BJ (cell line): ENCODE measurements at regions not wholly inside any gene's neighbourhood (a gene's known extent, or its start where the extent isn't known, plus 50 kb on each side); places are given as distances from the start of the nearest gene placed in this dataset.

Source experiments
- CTCF ChIA-PET: fragments of 350-600 bp; formaldehyde crosslinking; extraction: SDS; loops from one replicate; lab custom pipeline; 2021; ENCODE audit warnings: antibody characterized with exemption, inconsistent platforms; lab: Yijun Ruan, JAX
- POLR2A ChIA-PET: fragments of 300-600 bp; sonication (Branson Sonifier 250); formaldehyde crosslinking; extraction: SDS; loops from one replicate; lab custom pipeline; 2021; ENCODE audit warnings: antibody characterized with exemption; lab: Charles Lee
- DNase-seq: peaks from one replicate; pipeline ENCODE4 v3.0.0-alpha.2; 2011; ENCODE audit warnings: low read depth
- H3K27me3 ChIP-seq: 2 replicates; pipeline ENCODE4 v1.6.0; 2011; ENCODE audit warnings: low read length; ENCODE audit not compliant: control insufficient read depth, insufficient read depth
- H3K36me3 ChIP-seq: 2 replicates; pipeline ENCODE4 v1.5.1; 2011; ENCODE audit warnings: low read length; ENCODE audit not compliant: control insufficient read depth, insufficient read depth
- H3K4me3 ChIP-seq: 2 replicates; pipeline ENCODE4 v1.5.1; 2011; ENCODE audit warnings: low read depth, mild to moderate bottlenecking, control low read depth, low read length
- TF ChIP-seq, protein P1 (sequence below): IDR thresholded peaks from 2 replicates; pipeline ENCODE4 v1.5.1; 2011; ENCODE audit warnings: low read depth, mild to moderate bottlenecking, control low read depth, inconsistent platforms, low read length, moderate library complexity; ENCODE audit not compliant: insufficient read depth

DNA sequence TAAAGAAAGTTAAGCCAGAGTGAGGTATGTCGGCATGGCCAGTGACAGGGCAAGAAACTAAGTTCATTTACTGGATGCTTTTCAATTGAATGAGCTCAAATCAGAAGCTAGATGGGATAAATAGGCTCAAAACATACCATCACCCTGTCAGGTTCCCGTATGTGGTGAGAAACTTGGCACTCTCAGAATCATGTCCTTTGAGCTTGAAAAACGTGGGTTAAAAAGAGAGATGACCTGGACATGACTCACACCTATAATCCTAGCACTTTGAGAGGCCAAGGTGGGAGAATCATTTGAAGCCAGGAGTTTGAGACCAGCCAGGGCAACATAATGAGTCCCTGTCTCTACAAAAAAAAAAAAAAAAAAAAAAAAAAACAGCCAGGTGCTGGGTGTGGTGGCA lies 121.7 kb upstream of the RGMB start:
- ChIA-PET CTCF (no interaction called here), POLR2A (no interaction called here)
- H3K27me3 ChIP-seq: no peaks in the 10 kb centered on the region
- TF ChIP-seq, protein P1, sequence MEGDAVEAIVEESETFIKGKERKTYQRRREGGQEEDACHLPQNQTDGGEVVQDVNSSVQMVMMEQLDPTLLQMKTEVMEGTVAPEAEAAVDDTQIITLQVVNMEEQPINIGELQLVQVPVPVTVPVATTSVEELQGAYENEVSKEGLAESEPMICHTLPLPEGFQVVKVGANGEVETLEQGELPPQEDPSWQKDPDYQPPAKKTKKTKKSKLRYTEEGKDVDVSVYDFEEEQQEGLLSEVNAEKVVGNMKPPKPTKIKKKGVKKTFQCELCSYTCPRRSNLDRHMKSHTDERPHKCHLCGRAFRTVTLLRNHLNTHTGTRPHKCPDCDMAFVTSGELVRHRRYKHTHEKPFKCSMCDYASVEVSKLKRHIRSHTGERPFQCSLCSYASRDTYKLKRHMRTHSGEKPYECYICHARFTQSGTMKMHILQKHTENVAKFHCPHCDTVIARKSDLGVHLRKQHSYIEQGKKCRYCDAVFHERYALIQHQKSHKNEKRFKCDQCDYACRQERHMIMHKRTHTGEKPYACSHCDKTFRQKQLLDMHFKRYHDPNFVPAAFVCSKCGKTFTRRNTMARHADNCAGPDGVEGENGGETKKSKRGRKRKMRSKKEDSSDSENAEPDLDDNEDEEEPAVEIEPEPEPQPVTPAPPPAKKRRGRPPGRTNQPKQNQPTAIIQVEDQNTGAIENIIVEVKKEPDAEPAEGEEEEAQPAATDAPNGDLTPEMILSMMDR: no peak
- H3K36me3 ChIP-seq: no peaks in the 10 kb centered on the region
- DNase-seq: no peak
- no peak overlapping the region for H3K4me3 ChIP-seq

DNA sequence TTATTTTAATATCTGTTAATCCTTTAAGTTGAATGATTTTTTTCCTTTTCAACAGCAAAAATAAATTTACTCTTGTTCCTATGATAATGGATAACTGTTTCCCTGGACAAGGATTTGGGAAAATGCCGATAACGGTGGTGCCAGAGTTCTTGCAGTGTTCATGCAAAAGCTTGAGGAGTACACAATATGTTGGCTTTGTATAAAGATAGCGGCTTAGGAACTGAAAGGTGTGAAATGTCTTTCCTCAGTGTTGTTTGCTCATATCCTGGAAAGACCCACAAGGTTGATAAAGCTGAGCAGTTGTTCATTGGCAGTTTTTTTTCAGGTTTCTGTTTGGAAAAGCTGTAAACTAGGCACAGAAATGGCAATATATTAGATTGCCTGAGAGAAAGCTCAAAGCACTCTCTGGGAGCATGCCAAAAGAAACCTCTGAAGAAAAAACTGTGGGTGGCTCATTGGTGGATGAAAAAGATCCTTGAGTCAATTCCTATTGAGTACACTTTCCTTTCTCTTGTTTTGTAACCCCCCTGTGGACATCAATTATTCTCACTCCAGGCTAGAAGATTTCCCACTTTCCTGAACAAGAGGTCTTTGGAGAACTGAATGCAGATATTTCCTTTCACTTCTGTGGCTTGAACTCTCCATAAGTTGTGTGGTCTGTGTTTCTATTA lies 117.2 kb upstream of the RGMB start:
- Histone ChIP-seq H3K4me3 (no peak overlapping the region), H3K36me3 (no peaks in the 10 kb centered on the region), H3K27me3 (no peaks in the 10 kb centered on the region)
- POLR2A ChIA-PET: no interaction called here
- CTCF ChIA-PET: interaction anchor here (1.4 kb wide), 2 partner anchors 9 to 21 kb away, joined by 3 to 4 read pairs; no protein-coding TSS in a partner anchor
- TF ChIP-seq, protein P1: no peak
- no peak for DNase-seq

DNA sequence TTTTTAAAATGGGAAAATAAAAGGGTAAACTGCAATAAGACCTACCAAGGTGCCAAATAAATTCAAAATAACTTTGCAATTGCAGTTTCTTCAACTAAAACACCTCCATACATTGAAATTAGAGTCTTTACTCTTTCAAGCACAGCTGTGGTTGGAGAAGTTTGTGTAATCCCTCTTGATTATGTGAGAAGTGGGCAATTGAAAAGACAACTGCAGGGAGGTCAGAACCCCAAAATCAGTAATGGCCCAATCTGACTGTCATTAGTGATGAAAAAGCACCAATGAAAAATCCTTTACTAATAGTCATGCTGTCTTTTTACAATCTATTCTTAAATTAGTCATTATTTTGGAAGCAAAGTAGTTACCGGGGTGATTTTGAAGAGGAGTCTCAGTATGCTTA lies 116.7 kb upstream of the RGMB start:
- CTCF ChIA-PET: interaction anchor here (1.4 kb wide), 1 partner anchor 9 kb away, joined by 4 read pairs; no protein-coding TSS in a partner anchor
- POLR2A ChIA-PET: no interaction called here
- TF ChIP-seq, protein P1: no peak
- Histone ChIP-seq H3K4me3 (no peak overlapping the region), H3K27me3 (no peaks in the 10 kb centered on the region), H3K36me3 (no peaks in the 10 kb centered on the region)
- DNase-seq: no peak

DNA sequence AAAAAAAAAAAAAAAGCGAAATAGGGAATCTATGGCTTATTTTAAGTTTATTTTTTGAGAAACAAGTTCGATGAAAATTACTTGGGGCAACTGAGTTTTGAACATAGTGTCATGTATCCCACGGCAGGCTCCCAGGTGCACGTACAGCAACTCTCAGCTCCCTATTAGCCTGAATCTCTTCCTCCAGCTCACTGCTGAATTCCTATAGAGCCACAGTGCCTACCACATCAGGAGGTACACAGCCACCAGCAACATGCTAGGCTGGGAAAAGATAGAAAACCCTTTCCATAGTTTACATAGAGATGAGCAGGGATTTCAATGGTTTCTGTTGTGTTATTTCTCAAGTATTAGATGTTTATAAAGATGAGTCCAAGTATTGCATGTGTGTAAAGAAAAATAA lies 115.9 kb upstream of the RGMB start:
- ChIA-PET POLR2A (no interaction called here), CTCF (no interaction called here)
- Histone ChIP-seq H3K27me3 (no peaks in the 10 kb centered on the region), H3K36me3 (no peaks in the 10 kb centered on the region), H3K4me3 (no peak overlapping the region)
- TF ChIP-seq, protein P1: no peak
- no peak for DNase-seq

DNA sequence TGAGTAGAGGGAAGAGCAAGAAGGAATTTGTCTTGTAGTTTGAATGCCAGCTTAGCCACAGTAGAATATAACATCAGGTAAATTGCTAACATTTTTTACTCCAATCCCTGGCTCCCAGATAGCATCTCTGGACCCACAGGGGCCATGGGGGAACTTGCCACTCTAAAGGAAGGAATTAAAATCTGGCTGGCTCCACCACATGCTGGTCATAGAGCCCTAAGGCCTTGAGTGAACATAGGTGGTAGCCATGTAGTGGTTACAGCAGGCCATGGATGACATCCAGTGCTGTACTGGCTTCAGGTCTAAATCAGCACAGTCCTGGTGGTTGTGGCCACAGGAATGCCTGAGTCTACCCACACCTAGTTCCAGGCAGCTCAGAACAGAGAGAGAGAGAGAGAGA lies 109.9 kb upstream of the RGMB start:
- Histone ChIP-seq H3K27me3 (no peaks in the 10 kb centered on the region), H3K4me3 (no peak overlapping the region), H3K36me3 (no peaks in the 10 kb centered on the region)
- TF ChIP-seq, protein P1: no peak
- POLR2A ChIA-PET: no interaction called here
- CTCF ChIA-PET: no interaction called here
- DNase-seq: no peak
